Choroid plexus epithelial cell (primary cell): ENCODE measurements at regions not wholly inside any gene's neighbourhood (a gene's known extent, or its start where the extent isn't known, plus 50 kb on each side); places are given as distances from the start of the nearest gene placed in this dataset.

Experiments
- DNase-seq: peaks from one replicate; pipeline ENCODE4 v3.0.0-alpha.2; 2010; ENCODE audit warnings: low read depth
- H3K4me3 ChIP-seq: 2 replicates; pipeline ENCODE4 v1.5.1; 2011; ENCODE audit warnings: low read depth, mild to moderate bottlenecking, control low read depth, low read length, moderate library complexity
- CTCF ChIP-seq: conservative IDR thresholded peaks from 2 replicates; pipeline ENCODE4 v1.5.1; 2011; ENCODE audit warnings: low read depth, mild to moderate bottlenecking, control low read depth, inconsistent platforms, low read length, moderate library complexity

- TF ChIP-seq CTCF, result no peak
- peak; percentile 39 for DNase-seq
- no peak overlapping the region for H3K4me3 ChIP-seq
Measured at GRCh38 chr10:60521974-60522405, 132.3 kb upstream of the ANK3 start.

DNA sequence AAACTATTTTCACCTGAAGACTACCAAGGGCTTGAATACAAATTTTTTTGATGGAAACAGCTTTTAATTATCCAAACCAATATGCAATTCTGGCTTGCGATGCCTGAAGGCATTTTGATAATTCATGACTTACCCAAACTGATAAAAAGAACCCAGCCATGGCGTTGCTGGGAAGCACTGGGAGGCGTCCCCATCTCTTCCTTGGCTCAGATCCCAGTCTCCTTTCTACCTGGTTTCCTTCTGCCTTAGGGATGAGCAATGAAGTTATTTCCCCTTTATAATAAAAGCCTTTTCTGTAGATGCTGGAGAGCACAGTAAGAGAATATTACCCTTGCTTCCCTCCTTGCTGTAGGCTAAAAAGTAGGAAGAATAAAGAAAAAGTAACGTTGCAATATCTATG, 129.1 kb upstream of the ANK3 start:
- no peak for TF ChIP-seq CTCF
- no peak overlapping the region for H3K4me3 ChIP-seq
- no peak for DNase-seq

DNA sequence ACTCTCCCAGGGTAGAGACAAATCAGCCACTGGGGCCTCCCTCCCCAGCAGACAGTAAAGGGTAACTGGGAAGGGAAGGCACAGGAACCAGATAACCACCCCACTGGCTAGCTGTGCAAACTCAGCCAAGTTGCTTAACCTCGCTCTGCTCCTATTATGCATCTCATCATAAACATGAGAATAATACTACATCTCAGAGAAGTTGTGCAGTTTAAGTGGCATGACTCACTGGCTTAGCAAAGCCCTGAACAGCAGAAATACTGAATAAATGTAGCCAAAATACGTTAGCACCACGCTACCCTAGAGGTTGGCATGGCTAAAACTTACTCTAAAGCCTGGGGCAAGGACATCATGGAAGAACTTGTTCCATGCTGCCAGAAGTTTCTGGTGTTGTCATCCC, 128.1 kb upstream of the ANK3 start:
- peak; percentile 34 for DNase-seq
- no peak for TF ChIP-seq CTCF

DNA sequence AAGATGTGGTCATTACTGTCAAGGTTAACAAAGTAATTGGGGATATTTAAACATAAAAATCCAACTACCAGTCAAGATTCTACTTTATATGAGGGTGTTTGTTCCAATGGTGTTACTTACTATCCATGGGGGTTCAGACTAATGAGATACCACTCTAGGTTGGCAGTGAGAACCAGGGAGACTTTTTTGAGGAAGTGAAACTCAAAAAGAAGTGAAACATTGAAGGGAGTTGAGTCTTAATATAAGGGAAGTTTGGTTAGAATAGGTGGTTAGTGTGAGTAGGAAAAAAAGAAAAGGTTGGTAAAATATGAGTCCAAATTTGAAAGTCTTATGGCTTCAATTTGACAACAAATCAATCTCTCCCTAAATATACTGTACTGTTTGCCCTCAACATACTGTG, 123.6 kb upstream of the ANK3 start:
- no peak for DNase-seq
- no peak overlapping the region for H3K4me3 ChIP-seq
- no peak for TF ChIP-seq CTCF

More for the DNA sequence above, 128.1 kb upstream of the ANK3 start:
- H3K4me3 ChIP-seq, result no peak overlapping the region

DNA sequence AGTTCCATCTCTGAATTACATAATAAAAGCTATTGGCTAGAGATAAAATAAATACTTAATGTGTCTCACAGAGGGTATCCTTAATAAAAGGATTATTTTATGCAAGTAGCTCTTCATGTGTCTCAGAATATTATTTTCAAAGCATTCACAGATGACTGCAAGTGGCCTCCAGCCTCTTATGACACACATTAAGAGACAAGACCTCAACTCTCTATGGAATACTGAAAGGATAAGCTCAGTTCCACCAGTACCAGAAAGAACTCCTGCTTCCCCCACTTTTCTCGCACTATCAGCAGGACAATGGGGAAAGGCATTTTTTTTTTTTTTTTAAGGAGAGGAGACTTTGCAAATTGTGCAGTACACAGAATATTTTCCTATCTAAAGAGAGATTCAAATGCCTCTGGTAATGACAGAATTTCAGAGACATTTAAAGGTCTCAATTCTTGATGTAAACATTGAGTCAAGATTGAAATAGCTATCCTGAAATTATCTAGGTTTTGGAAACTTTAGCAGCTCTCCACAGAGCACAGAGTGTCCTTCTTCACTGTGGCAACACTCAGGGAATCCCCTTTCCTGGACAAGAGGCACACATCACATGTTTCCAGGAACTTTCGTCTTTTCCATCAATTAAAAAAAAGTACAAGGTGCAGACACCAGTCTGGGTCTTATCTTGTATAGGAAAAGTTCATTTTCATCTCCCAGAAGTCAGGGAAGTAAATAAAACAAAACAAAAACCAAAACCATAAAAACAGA, 122.0 kb upstream of the ANK3 start:
- no peak for TF ChIP-seq CTCF
- no peak overlapping the region for H3K4me3 ChIP-seq
- peak; percentile 68 for DNase-seq

DNA sequence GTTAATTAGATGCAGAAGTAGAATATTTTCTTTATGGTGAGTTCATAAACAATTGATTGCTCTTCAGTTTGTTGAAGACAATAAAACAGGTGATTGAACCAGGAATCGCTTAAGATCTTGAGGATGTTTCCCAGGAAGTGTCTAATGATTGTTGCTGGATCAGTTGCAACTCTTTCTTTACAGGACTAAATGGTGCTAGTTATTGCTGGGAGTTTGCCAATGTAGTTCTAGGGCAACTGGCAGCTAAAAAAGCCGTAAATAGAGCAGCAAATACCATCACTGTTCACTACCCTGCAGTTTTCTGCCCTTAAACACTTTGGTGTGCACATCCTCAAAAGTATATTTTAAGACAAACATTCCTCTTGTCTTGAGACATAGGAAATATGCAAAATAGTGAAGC, 119.2 kb upstream of the ANK3 start:
- no peak for TF ChIP-seq CTCF
- DNase-seq, result peak; percentile 43
- no peak overlapping the region for H3K4me3 ChIP-seq

- peak; percentile 30 for DNase-seq
Measured at GRCh38 chr10:60508037-60508436, 118.4 kb upstream of the ANK3 start.

More at GRCh38 chr10:60508037-60508436, 118.4 kb upstream of the ANK3 start:
- TF ChIP-seq CTCF, result no peak
- no peak overlapping the region for H3K4me3 ChIP-seq
